Adrenal gland (tissue), 5 donors: ENCODE measurements at regions not wholly inside any gene's neighbourhood (a gene's known extent, or its start where the extent isn't known, plus 50 kb on each side); places are given as distances from the start of the nearest gene placed in this dataset.

Experiments
- POLR2A ChIP-seq, 2 donors: fragments of 450-650 bp; IDR thresholded peaks; one replicate each; pipeline ENCODE4 v1.6.1; 2017; ENCODE audit warnings: antibody characterized with exemption in 2 of 2, mild to moderate bottlenecking in 2 of 2, moderate library complexity in 1 of 2
- TF ChIP-seq, protein P1 (sequence below), 6 experiments: fragments of 450-650 bp in 4 of 6; fragments of 200-600 bp in 2 of 6; sonication (generic) in 1 of 6; IDR thresholded peaks; 1 replicate in 5 of 6; 2 replicates in 1 of 6; pipeline versions ENCODE4 v1.5.1 to v1.8.0; 2016 to 2021; ENCODE audit warnings: antibody characterized with exemption in 6 of 6, mild to moderate bottlenecking in 2 of 6, moderate library complexity in 1 of 6
- donor health status: DM: no; HTN: no; CAD: no.

- TF ChIP-seq, protein P1, sequence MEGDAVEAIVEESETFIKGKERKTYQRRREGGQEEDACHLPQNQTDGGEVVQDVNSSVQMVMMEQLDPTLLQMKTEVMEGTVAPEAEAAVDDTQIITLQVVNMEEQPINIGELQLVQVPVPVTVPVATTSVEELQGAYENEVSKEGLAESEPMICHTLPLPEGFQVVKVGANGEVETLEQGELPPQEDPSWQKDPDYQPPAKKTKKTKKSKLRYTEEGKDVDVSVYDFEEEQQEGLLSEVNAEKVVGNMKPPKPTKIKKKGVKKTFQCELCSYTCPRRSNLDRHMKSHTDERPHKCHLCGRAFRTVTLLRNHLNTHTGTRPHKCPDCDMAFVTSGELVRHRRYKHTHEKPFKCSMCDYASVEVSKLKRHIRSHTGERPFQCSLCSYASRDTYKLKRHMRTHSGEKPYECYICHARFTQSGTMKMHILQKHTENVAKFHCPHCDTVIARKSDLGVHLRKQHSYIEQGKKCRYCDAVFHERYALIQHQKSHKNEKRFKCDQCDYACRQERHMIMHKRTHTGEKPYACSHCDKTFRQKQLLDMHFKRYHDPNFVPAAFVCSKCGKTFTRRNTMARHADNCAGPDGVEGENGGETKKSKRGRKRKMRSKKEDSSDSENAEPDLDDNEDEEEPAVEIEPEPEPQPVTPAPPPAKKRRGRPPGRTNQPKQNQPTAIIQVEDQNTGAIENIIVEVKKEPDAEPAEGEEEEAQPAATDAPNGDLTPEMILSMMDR (IDR thresholded peaks at IDR 0.05), result no peak
- TF ChIP-seq POLR2A (IDR thresholded peaks at IDR 0.05), result no peak
Measured at GRCh38 chr14:71690478-71690877, 241.8 kb upstream of the RGS6 start.
